Esophagus muscularis mucosa (tissue), 4 donors: ENCODE measurements at regions not wholly inside any gene's neighbourhood (a gene's known extent, or its start where the extent isn't known, plus 50 kb on each side); places are given as distances from the start of the nearest gene placed in this dataset.

Source experiments
- DNase-seq: peaks from one replicate; pipeline ENCODE4 v3.0.0-alpha.2; 2017; ENCODE audit errors: extremely low spot score
- H3K27ac ChIP-seq, 4 donors: fragments of 200-600 bp; sonication (generic); replicated peaks in 1 of 4; 1 replicate in 3 of 4; 2 replicates in 1 of 4; pipeline ENCODE4 v1.5.1; 2016 to 2019; ENCODE audit warnings: mild to moderate bottlenecking in 1 of 4
- H3K27me3 ChIP-seq, 4 donors: fragments of 200-600 bp; sonication (generic); one replicate each; pipeline versions ENCODE4 v1.5.1 to v1.6.0; 2016 to 2019
- H3K36me3 ChIP-seq, 4 donors: fragments of 200-600 bp; sonication (generic); one replicate each; pipeline ENCODE4 v1.5.1; 2016 to 2019
- H3K4me1 ChIP-seq, 4 donors: fragments of 200-600 bp; sonication (generic); one replicate each; pipeline ENCODE4 v1.5.1; 2016 to 2019
- H3K4me3 ChIP-seq, 4 donors: fragments of 200-600 bp; sonication (generic); 1 replicate in 2 of 4; 2 replicates in 2 of 4; pipeline ENCODE4 v1.5.1; 2016 to 2019; ENCODE audit warnings: mild to moderate bottlenecking in 4 of 4, moderate library complexity in 1 of 4
- H3K9me3 ChIP-seq, 4 donors: fragments of 200-600 bp; sonication (generic); 1 replicate in 3 of 4; 2 replicates in 1 of 4; pipeline ENCODE4 v1.5.1; 2016 to 2019
- EP300 ChIP-seq: sonication (generic); formaldehyde crosslinking; IDR thresholded peaks from one replicate; pipeline ENCODE4 v1.6.1; 2017; ENCODE audit warnings: antibody characterized with exemption
- POLR2A ChIP-seq: fragments of 450-650 bp; IDR thresholded peaks from one replicate; pipeline ENCODE4 v1.6.1; 2017; ENCODE audit warnings: antibody characterized with exemption, moderate library complexity, mild to moderate bottlenecking, low read depth
- POLR2AphosphoS5 ChIP-seq, 2 donors: sonication (generic); formaldehyde crosslinking; IDR thresholded peaks; one replicate each; pipeline ENCODE4 v1.6.1; 2017; ENCODE audit warnings: antibody characterized with exemption in 2 of 2
- WGBS: methylation state at CpG from one replicate; pipeline ENCODE4 v1.1.5; 2018; 5-methylcytosine and 5-hydroxymethylcytosine counted together
- intact Hi-C: fragments of 100-400 bp; cut with DNase I; formaldehyde crosslinking; loops from one replicate; pipeline ENCODE4 v1.15.1; 2023
- TF ChIP-seq, protein P1 (sequence below), 3 experiments: fragments of 200-600 bp in 2 of 3; fragments of 450-650 bp in 1 of 3; sonication (generic) in 2 of 3; IDR thresholded peaks; one replicate each; pipeline ENCODE4 v1.5.1; 2017 to 2019; ENCODE audit warnings: antibody characterized with exemption in 3 of 3, mild to moderate bottlenecking in 2 of 3, moderate library complexity in 1 of 3

DNA sequence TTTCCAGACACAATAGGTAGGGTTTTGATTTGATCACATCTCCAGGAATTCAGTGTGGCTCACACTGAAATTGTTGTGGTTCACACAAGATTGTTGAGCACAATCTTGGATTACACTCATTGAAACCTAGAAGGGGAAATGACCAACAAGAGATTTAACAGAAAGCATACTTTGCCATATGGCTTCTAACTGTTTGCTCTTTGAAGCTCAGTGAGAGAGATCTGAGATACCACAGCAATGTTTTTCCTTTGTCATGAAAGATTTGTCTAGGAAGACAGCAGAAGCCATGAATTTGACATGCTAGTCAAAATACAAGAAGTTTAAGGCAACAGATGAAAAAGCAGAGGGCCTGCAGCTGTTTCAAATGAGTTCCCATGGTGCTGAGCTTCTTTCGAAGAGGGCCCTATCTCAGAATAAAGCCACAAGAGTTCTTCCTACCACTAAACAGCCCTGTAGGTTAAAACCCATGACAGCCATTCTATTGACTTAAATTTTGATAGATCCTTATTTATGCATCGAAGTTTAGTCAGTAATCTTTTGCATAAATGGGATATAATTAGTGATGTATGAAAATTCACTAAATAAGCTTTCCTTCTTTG lies 650.4 kb downstream of the LTN1 start:
- 98% methylated on average over 2 of the region's 2 CpGs for WGBS
- H3K9me3 ChIP-seq, result no peaks in the 10 kb centered on the region
- H3K4me3 ChIP-seq, result no peak overlapping the region
- TF ChIP-seq POLR2AphosphoS5 (IDR thresholded peaks at IDR 0.05) (no peak), POLR2A (no peak), EP300 (no peak)
- TF ChIP-seq, protein P1, sequence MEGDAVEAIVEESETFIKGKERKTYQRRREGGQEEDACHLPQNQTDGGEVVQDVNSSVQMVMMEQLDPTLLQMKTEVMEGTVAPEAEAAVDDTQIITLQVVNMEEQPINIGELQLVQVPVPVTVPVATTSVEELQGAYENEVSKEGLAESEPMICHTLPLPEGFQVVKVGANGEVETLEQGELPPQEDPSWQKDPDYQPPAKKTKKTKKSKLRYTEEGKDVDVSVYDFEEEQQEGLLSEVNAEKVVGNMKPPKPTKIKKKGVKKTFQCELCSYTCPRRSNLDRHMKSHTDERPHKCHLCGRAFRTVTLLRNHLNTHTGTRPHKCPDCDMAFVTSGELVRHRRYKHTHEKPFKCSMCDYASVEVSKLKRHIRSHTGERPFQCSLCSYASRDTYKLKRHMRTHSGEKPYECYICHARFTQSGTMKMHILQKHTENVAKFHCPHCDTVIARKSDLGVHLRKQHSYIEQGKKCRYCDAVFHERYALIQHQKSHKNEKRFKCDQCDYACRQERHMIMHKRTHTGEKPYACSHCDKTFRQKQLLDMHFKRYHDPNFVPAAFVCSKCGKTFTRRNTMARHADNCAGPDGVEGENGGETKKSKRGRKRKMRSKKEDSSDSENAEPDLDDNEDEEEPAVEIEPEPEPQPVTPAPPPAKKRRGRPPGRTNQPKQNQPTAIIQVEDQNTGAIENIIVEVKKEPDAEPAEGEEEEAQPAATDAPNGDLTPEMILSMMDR (IDR thresholded peaks at IDR 0.05), result no peak
- H3K27ac ChIP-seq, result no peak overlapping the region
- no peak for DNase-seq
- peaks cover 5 to 10% (median 7%) of the 10 kb centered on the region in 4 donors for H3K4me1 ChIP-seq
- no peaks in the 10 kb centered on the region for H3K36me3 ChIP-seq
- intact Hi-C loops, result no loop called here
- H3K27me3 ChIP-seq, result no peaks in the 10 kb centered on the region

DNA sequence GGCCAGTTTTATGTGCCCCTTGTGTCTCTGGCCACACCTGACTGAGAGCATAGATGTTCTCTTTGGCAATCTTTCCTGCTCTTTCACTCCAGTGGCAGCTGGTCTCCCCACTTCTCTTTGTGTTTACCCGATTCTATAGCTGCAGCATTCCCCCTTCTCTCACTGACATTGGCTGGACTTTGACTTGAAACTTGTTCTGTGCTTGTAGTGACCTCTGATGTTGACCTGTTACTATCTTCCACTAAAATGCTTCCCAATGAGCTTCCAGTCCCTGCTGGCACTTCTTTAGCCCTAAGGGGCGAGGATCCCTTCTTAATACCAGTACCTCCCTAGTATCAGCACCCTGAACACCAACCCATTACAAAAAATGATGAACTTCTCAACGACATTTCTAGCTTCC lies 653.3 kb downstream of the LTN1 start:
- Histone ChIP-seq H3K4me3 (no peak overlapping the region), H3K9me3 (no peaks in the 10 kb centered on the region), H3K36me3 (no peaks in the 10 kb centered on the region), H3K27ac (peak overlapping the region in 2 of 4 donors; percentile 19 to 28), H3K27me3 (no peaks in the 10 kb centered on the region), H3K4me1 (peaks cover 12 to 28% (median 18%) of the 10 kb centered on the region in 4 donors)
- no peak for DNase-seq
- WGBS, result 89% methylated on average over 3 of the region's 3 CpGs
- TF ChIP-seq POLR2AphosphoS5 (IDR thresholded peaks at IDR 0.05) (no peak), POLR2A (no peak), EP300 (no peak)
- TF ChIP-seq, protein P1 (IDR thresholded peaks at IDR 0.05), result no peak
- intact Hi-C loops, result loop anchor here (5.0 to 10.0 kb wide), 3 partner anchors 265 to 1487 kb away; no protein-coding TSS in a partner anchor

DNA sequence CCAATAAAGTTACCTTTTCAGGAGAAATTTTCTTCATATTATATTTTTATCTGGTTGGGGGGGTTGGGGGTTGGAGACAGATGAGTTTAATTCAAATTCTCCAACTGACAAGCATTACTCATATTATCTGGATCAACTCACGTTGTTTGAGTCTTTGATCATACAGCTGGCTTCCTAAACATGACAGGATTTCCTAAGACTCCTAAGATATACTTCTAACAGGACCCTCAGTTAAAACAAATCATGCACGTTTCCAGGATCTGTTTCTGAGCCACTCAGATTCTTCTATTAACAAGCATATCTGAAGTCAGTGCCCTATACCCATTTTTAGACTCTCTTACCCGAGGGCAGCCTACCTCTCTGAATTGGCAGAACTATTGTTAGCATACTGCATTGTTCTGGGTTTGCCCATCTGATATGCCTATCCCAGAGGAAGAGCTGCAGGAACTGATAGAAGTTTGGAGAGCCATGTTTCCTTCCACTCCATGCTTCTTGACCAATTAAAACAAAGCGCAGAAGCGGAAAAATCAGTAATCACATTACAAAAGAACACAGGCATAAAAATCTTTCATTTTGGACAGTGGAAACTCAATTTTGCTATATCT lies 653.9 kb downstream of the LTN1 start:
- WGBS, result 69% methylated on average over 5 of the region's 5 CpGs
- no peaks in the 10 kb centered on the region for H3K27me3 ChIP-seq
- H3K4me3 ChIP-seq, result no peak overlapping the region
- peak overlapping the region in 2 of 4 donors; percentile 19 to 28 for H3K27ac ChIP-seq
- TF ChIP-seq POLR2A (no peak), POLR2AphosphoS5 (IDR thresholded peaks at IDR 0.05) (peak; percentile 11 to 22)
- intact Hi-C loops, result loop anchor here (5.0 to 10.0 kb wide), 3 partner anchors 264 to 1487 kb away; no protein-coding TSS in a partner anchor
- no peaks in the 10 kb centered on the region for H3K36me3 ChIP-seq
- no peak for DNase-seq
- H3K4me1 ChIP-seq, result peaks cover 13 to 33% (median 22%) of the 10 kb centered on the region in 4 donors
- no peaks in the 10 kb centered on the region for H3K9me3 ChIP-seq

DNA sequence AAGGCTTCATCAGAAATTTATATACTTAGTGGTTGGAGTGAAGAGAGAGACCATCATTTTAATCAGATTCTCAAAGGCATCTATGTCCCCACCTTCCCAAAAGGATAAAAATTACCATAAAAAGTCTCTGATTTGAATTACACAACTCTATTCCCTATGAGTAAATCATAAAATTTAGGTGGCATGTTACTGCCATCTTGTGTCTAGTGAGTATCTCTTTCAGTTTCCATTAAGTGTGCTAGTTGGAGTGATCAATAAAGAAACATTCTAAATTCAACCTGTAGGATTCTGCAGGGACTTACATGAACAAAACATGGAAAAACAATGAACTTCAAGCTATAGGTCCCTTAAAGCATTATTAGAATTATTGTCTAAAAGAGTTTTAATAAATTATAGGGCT lies 655.4 kb downstream of the LTN1 start:
- peak overlapping the region; percentile 5 to 24 (median 18) for H3K27ac ChIP-seq

DNA sequence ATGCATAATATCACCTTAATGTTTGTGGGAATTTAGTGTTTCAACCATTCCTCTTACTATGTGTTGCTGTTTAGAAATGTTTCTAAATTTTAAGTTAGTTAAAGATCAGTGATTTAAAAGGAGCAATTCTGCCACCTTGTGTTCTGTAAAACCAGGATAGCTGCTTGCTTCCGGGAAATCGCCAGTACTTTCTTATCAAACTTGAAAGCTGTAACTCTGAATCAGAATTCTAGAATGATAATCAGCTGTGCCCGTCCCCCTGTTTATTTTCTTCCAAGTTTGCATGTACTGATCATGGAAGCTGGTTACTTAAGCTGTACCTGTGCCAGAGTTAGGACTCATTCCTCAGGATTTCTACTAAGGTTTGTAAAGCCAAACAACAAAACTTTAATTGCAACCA lies 656.4 kb downstream of the LTN1 start:
- intact Hi-C loops, result loop anchor here (5.0 to 10.0 kb wide), 3 partner anchors 262 to 1484 kb away; no protein-coding TSS in a partner anchor
- 9% methylated on average over 3 of the region's 3 CpGs for WGBS
- TF ChIP-seq POLR2AphosphoS5 (IDR thresholded peaks at IDR 0.05), result no peak
- TF ChIP-seq, protein P1 (IDR thresholded peaks at IDR 0.05), result peak; percentile 57 to 63 (median 62)
- Histone ChIP-seq H3K4me1 (peaks cover 13 to 34% (median 28%) of the 10 kb centered on the region in 4 donors), H3K27ac (peak overlapping the region in 1 of 4 donors; percentile 24), H3K4me3 (no peak overlapping the region), H3K36me3 (no peaks in the 10 kb centered on the region), H3K27me3 (no peaks in the 10 kb centered on the region), H3K9me3 (no peaks in the 10 kb centered on the region)
- no peak for DNase-seq

More for the DNA sequence above, 655.4 kb downstream of the LTN1 start:
- Histone ChIP-seq H3K36me3 (no peaks in the 10 kb centered on the region), H3K4me1 (peaks cover 13 to 34% (median 28%) of the 10 kb centered on the region in 4 donors), H3K9me3 (no peaks in the 10 kb centered on the region), H3K27me3 (no peaks in the 10 kb centered on the region), H3K4me3 (no peak overlapping the region)
- DNase-seq, result no peak
- TF ChIP-seq POLR2AphosphoS5 (IDR thresholded peaks at IDR 0.05), result no peak
- TF ChIP-seq, protein P1 (IDR thresholded peaks at IDR 0.05), result peak; percentile 35 to 48 (median 41)
- intact Hi-C loops, result loop anchor here (5.0 to 10.0 kb wide), 3 partner anchors 263 to 1485 kb away; no protein-coding TSS in a partner anchor
